Chondrocyte (in vitro differentiated cells): ENCODE measurements at regions not wholly inside any gene's neighbourhood (a gene's known extent, or its start where the extent isn't known, plus 50 kb on each side); places are given as distances from the start of the nearest gene placed in this dataset.

Source experiments
- DNase-seq: peaks from one replicate; pipeline ENCODE4 v3.0.0; 2021; ENCODE audit warnings: mixed read lengths, low spot score
- H3K27ac Mint-ChIP-seq: one replicate; pipeline ENCODE4 v1.8.0; 2021; ENCODE audit warnings: mild to moderate bottlenecking, moderate library complexity, mixed read lengths; ENCODE audit not compliant: unreplicated experiment
- H3K27me3 Mint-ChIP-seq: 2 replicates; pipeline ENCODE4 v1.8.0; 2021; ENCODE audit warnings: low read depth, mixed read lengths
- H3K36me3 Mint-ChIP-seq: 2 replicates; pipeline ENCODE4 v1.8.0; 2021; ENCODE audit warnings: low read depth, mixed read lengths
- H3K4me1 Mint-ChIP-seq: 2 replicates; pipeline ENCODE4 v1.8.0; 2021; ENCODE audit warnings: low read depth, mild to moderate bottlenecking, mixed read lengths
- H3K4me3 Mint-ChIP-seq: one replicate; pipeline ENCODE4 v1.8.0; 2021; ENCODE audit warnings: mild to moderate bottlenecking, moderate library complexity, mixed read lengths; ENCODE audit not compliant: unreplicated experiment
- H3K9me3 Mint-ChIP-seq: 2 replicates; pipeline ENCODE4 v1.8.0; 2021; ENCODE audit warnings: low read depth, mixed read lengths
- TF ChIP-seq, protein P1 (sequence below): fragments of 200-600 bp; sonication (generic); IDR thresholded peaks from 2 replicates; pipeline ENCODE4 v1.5.0; 2021; ENCODE audit warnings: antibody characterized with exemption, mild to moderate bottlenecking, moderate library complexity

DNA sequence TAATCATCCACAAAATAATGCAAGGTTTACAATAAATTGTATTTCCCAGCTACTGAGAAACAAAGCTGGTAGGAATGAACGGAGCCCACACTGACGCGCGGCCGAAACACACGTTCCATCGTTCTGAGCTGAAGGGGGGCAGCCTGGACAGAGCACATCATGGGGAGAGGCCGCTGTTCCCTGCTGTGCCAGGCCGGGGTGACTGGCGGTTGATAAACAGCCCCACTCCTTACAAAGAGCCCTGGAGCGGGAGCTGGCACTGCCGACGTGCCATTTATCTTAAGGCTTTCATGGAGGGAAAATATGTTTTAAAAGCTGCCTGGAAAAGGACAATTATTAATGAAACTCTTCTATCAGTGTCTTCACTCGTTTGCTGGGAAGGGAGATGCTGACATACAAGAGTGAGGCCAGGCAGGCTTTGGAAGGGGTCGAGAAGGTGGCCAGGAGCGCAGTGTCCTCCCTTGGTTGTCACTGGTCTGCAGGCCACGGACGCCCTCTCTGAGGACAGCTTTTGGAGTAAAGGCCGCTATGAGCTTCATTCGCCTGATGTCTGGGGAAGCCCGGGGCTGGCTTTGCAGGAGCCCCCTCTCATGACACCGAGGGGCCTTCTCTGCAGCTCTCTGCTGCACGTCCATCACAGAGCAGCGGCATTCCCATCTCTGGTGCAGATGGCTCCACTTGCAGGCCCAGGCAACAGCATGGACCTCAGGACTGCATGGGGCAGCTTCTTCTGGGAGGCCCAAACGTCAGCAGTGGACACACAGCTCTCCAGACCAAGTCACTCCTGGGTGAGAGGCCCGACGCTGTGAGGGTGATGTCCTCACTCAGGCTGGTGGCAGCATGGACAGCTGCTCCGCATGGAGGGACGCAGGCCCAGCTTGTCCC, 355.3 kb upstream of the SFSWAP start:
- peaks cover 1% of the 10 kb centered on the region for H3K36me3 Mint-ChIP-seq
- H3K4me1 Mint-ChIP-seq, result no peaks in the 10 kb centered on the region
- no peak overlapping the region for H3K4me3 Mint-ChIP-seq
- H3K27me3 Mint-ChIP-seq, result peaks cover 9% of the 10 kb centered on the region
- TF ChIP-seq, protein P1, sequence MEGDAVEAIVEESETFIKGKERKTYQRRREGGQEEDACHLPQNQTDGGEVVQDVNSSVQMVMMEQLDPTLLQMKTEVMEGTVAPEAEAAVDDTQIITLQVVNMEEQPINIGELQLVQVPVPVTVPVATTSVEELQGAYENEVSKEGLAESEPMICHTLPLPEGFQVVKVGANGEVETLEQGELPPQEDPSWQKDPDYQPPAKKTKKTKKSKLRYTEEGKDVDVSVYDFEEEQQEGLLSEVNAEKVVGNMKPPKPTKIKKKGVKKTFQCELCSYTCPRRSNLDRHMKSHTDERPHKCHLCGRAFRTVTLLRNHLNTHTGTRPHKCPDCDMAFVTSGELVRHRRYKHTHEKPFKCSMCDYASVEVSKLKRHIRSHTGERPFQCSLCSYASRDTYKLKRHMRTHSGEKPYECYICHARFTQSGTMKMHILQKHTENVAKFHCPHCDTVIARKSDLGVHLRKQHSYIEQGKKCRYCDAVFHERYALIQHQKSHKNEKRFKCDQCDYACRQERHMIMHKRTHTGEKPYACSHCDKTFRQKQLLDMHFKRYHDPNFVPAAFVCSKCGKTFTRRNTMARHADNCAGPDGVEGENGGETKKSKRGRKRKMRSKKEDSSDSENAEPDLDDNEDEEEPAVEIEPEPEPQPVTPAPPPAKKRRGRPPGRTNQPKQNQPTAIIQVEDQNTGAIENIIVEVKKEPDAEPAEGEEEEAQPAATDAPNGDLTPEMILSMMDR, result no peak
- H3K9me3 Mint-ChIP-seq, result peaks cover 8% of the 10 kb centered on the region
- DNase-seq, result no peak
- no peak overlapping the region for H3K27ac Mint-ChIP-seq

DNA sequence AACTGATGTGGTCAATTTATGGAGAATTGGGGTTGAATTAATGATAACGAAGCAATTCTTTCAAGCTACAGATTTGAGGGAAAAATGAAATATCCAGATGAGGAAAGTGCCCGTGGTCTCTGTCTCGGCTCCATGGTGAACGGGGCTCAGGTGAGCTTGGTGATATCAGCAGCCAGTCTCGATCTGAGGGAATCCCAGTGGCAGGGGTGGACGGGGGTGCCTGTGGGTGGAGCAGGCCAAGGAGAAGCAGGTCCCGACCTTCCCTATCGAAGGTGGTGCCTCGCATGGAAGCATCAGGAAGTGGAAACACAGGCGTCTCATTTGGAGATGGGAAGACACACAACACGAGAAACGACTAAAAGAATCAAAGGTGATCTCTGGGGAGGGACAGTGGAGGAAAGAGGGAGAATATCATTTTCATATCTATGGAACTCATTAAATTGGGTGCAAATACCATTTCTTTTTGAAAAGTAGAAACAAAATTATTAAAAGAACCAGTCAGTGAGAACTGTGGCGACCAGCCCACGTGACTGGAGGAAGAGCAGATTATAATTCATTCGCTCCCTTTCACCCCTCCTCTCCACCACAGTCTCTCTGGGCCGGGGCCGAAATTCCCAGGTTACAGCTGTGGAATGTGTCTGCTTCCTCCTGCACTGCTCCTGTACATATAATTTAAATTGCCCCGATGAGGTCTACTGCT, 354.3 kb upstream of the SFSWAP start:
- H3K27ac Mint-ChIP-seq, result no peak overlapping the region
- H3K9me3 Mint-ChIP-seq, result peaks cover 6% of the 10 kb centered on the region
- DNase-seq, result no peak
- TF ChIP-seq, protein P1, result no peak
- H3K4me1 Mint-ChIP-seq, result no peaks in the 10 kb centered on the region
- H3K27me3 Mint-ChIP-seq, result peaks cover 9% of the 10 kb centered on the region
- no peak overlapping the region for H3K4me3 Mint-ChIP-seq
- H3K36me3 Mint-ChIP-seq, result peaks cover 1% of the 10 kb centered on the region

DNA sequence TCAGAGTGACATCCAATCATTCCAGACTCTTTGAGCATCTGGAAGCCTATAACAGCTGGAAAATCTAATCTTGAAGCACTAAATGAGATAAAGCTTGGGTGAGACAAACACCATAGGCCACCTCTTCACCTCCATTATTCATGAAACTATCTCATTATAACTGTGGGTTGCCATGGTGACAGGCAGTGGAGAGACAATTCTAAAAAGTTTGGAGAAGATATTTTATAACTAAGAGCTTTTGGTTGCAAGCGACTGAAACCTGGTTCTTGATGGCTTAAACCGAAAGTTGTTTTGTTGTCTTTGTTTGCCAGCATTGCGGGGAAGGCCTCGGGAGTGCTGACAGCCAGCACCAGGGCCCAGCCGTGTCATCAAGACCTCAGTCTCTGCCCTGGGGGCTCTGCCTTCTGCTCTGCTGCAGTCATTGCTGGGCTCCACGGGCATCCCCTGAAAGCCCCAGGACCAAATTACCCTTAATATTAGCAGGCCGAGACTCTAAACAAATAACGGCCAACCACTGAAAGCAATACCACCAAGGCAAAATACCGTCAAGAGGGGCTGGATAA, 353.6 kb upstream of the SFSWAP start:
- no peak overlapping the region for H3K4me3 Mint-ChIP-seq
- H3K4me1 Mint-ChIP-seq, result no peaks in the 10 kb centered on the region
- H3K9me3 Mint-ChIP-seq, result peaks cover 4% of the 10 kb centered on the region
- TF ChIP-seq, protein P1, result no peak
- peaks cover 1% of the 10 kb centered on the region for H3K36me3 Mint-ChIP-seq
- peaks cover 11% of the 10 kb centered on the region for H3K27me3 Mint-ChIP-seq
- no peak overlapping the region for H3K27ac Mint-ChIP-seq
- DNase-seq, result no peak

DNA sequence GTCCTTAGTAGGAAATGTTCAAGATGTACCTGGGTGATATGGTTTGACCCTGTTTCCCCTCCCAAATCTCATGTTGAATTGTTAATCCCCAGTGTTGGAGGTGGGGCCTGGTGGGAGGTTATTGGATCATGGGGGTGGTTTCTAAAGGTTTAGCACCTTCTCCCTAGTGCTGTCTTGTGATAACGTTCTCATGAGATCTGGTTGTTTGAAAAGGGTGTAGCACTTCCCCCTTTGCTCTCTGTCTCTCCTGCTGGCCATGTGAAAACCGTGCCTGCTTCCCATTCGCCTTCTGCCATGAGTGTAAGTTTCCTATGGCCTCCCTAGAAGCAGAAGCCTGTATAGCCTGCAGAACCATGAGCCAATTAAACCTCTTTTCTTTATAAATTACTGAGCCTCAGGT, 353.0 kb upstream of the SFSWAP start:
- no peaks in the 10 kb centered on the region for H3K4me1 Mint-ChIP-seq
- H3K27ac Mint-ChIP-seq, result no peak overlapping the region
- no peak for DNase-seq
- TF ChIP-seq, protein P1, result no peak
- peaks cover 11% of the 10 kb centered on the region for H3K27me3 Mint-ChIP-seq
- H3K4me3 Mint-ChIP-seq, result no peak overlapping the region
- H3K36me3 Mint-ChIP-seq, result peaks cover 1% of the 10 kb centered on the region
- H3K9me3 Mint-ChIP-seq, result peaks cover 6% of the 10 kb centered on the region
